Mesenchymal stem cell (in vitro differentiated cells and primary cell): ENCODE measurements at regions not wholly inside any gene's neighbourhood (a gene's known extent, or its start where the extent isn't known, plus 50 kb on each side); places are given as distances from the start of the nearest gene placed in this dataset.

ENCODE experiments used
- DNase-seq: peaks from one replicate; pipeline ENCODE4 v3.0.0-alpha.2; 2013
- H2AFZ ChIP-seq: one replicate; pipeline ENCODE4 v1.6.1; 2013; ENCODE audit warnings: low read depth, mild to moderate bottlenecking, control low read depth, inconsistent platforms, low read length, moderate library complexity
- H2AK5ac ChIP-seq: 2 replicates; pipeline ENCODE4 v1.6.1; 2013; ENCODE audit warnings: low read length, moderate library complexity, mild to moderate bottlenecking, inconsistent platforms; ENCODE audit not compliant: severe bottlenecking
- H2BK120ac ChIP-seq: one replicate; pipeline ENCODE4 v1.6.1; 2013; ENCODE audit warnings: low read depth, mild to moderate bottlenecking, inconsistent platforms, low read length, moderate library complexity
- H2BK12ac ChIP-seq, 2 experiments: one replicate each; pipeline ENCODE4 v1.6.1; 2013; ENCODE audit warnings: inconsistent platforms in 2 of 2, low read length in 2 of 2, mild to moderate bottlenecking in 2 of 2, moderate library complexity in 2 of 2, control low read depth in 1 of 2
- H2BK15ac ChIP-seq: one replicate; pipeline ENCODE4 v1.6.1; 2013; ENCODE audit warnings: mild to moderate bottlenecking, low read depth, inconsistent platforms; ENCODE audit not compliant: poor library complexity, severe bottlenecking
- H2BK5ac ChIP-seq: 2 replicates; pipeline ENCODE4 v1.6.1; 2013; ENCODE audit warnings: low read depth, mild to moderate bottlenecking, low read length, control low read depth, inconsistent platforms; ENCODE audit not compliant: poor library complexity, severe bottlenecking
- H3K14ac ChIP-seq, 2 experiments: one replicate each; pipeline ENCODE4 v1.6.1; 2013; ENCODE audit warnings: inconsistent platforms in 2 of 2, low read length in 2 of 2, control low read depth in 1 of 2, mild to moderate bottlenecking in 1 of 2, moderate library complexity in 1 of 2
- H3K18ac ChIP-seq, 2 experiments: one replicate each; pipeline ENCODE4 v1.6.1; 2013; ENCODE audit warnings: inconsistent platforms in 2 of 2, low read length in 2 of 2, control low read depth in 1 of 2, low read depth in 1 of 2, mild to moderate bottlenecking in 1 of 2
- H3K23ac ChIP-seq, 2 experiments: one replicate each; pipeline ENCODE4 v1.6.1; 2013; ENCODE audit warnings: inconsistent platforms in 2 of 2, low read length in 2 of 2, mild to moderate bottlenecking in 2 of 2, moderate library complexity in 2 of 2, control low read depth in 1 of 2
- H3K27ac ChIP-seq: 2 replicates; pipeline ENCODE4 v1.5.1; 2013; ENCODE audit warnings: mild to moderate bottlenecking, moderate library complexity, low read length, control low read depth, inconsistent platforms; ENCODE audit not compliant: poor library complexity, severe bottlenecking
- H3K27me3 ChIP-seq, 2 experiments: 2 replicates each; pipeline versions ENCODE4 v1.6.1 to v1.7.0; 2013; ENCODE audit warnings: low read length in 2 of 2, mild to moderate bottlenecking in 2 of 2, moderate library complexity in 2 of 2, control low read depth in 1 of 2, inconsistent platforms in 1 of 2; ENCODE audit not compliant: control insufficient read depth in 1 of 2, insufficient read depth in 1 of 2
- H3K36me3 ChIP-seq, 2 experiments: 2 replicates each; pipeline versions ENCODE4 v1.6.1 to v1.7.0; 2013; ENCODE audit warnings: low read length in 2 of 2, control low read depth in 1 of 2, inconsistent platforms in 1 of 2, low read depth in 1 of 2, mild to moderate bottlenecking in 1 of 2; ENCODE audit not compliant: insufficient read depth in 2 of 2, control insufficient read depth in 1 of 2
- H3K4ac ChIP-seq, 2 experiments: one replicate each; pipeline ENCODE4 v1.6.1; 2013; ENCODE audit warnings: inconsistent platforms in 2 of 2, low read length in 2 of 2, mild to moderate bottlenecking in 2 of 2, moderate library complexity in 2 of 2, control low read depth in 1 of 2, low read depth in 1 of 2
- H3K4me1 ChIP-seq: 2 replicates; pipeline ENCODE4 v1.6.1; 2013; ENCODE audit warnings: low read depth, low read length, control low read depth; ENCODE audit not compliant: control insufficient read depth, insufficient read depth
- H3K4me2 ChIP-seq: 2 replicates; pipeline ENCODE4 v1.6.1; 2013; ENCODE audit warnings: low read length, mild to moderate bottlenecking, inconsistent platforms; ENCODE audit not compliant: poor library complexity, severe bottlenecking
- H3K4me3 ChIP-seq, 2 experiments: 2 replicates each; pipeline versions ENCODE4 v1.5.1 to v1.7.0; 2013; ENCODE audit warnings: low read length in 2 of 2, mild to moderate bottlenecking in 2 of 2, control low read depth in 1 of 2, low read depth in 1 of 2; ENCODE audit not compliant: insufficient read depth in 1 of 2
- H3K79me1 ChIP-seq: replicated peaks from 2 replicates; pipeline ENCODE4 v1.6.1; 2013; ENCODE audit warnings: mild to moderate bottlenecking, control low read depth, low read length, inconsistent platforms; ENCODE audit not compliant: poor library complexity, severe bottlenecking
- H3K9ac ChIP-seq: 2 replicates; pipeline ENCODE4 v1.7.0; 2013; ENCODE audit warnings: mild to moderate bottlenecking, low read length, moderate library complexity
- H3K9me3 ChIP-seq: 2 replicates; pipeline ENCODE4 v1.7.0; 2013; ENCODE audit warnings: mild to moderate bottlenecking, low read length; ENCODE audit not compliant: control insufficient read depth
- H4K8ac ChIP-seq: one replicate; pipeline ENCODE4 v1.6.1; 2013; ENCODE audit warnings: inconsistent platforms, mild to moderate bottlenecking, low read length, moderate library complexity
- H4K91ac ChIP-seq: one replicate; pipeline ENCODE4 v1.6.1; 2013; ENCODE audit warnings: mild to moderate bottlenecking, low read length, inconsistent platforms
- WGBS: methylation state at CpG from one replicate; pipeline ENCODE4 v1.1.7; 2013; ENCODE audit warnings: mixed read lengths; 5-methylcytosine and 5-hydroxymethylcytosine counted together

GRCh38 chr3:72232331-72232730 is 447.4 kb upstream of the PROK2 start:
- Histone ChIP-seq H2AK5ac (no peak overlapping the region), H4K91ac (no peak overlapping the region), H2AFZ (no peak overlapping the region), H2BK12ac (no peak overlapping the region), H4K8ac (no peak overlapping the region), H3K14ac (no peak overlapping the region), H2BK5ac (no peak overlapping the region), H3K79me1 (no peaks in the 10 kb centered on the region), H2BK15ac (no peak overlapping the region), H3K27ac (no peak overlapping the region), H3K27me3 (peaks cover 19 to 53% of the 10 kb centered on the region in 2 experiments), H3K18ac (no peak overlapping the region), H3K4ac (no peak overlapping the region), H3K4me1 (no peaks in the 10 kb centered on the region), H3K4me2 (no peak overlapping the region), H3K4me3 (no peak overlapping the region), H3K9ac (no peak overlapping the region), H3K36me3 (no peaks in the 10 kb centered on the region), H2BK120ac (no peak overlapping the region), H3K9me3 (peaks cover 13% of the 10 kb centered on the region), H3K23ac (no peak overlapping the region)
- 92% methylated on average over 4 of the region's 4 CpGs for WGBS
- no peak for DNase-seq

- WGBS = 80% methylated on average over 10 of the region's 10 CpGs
- no peak overlapping the region for H2AK5ac ChIP-seq
- no peak overlapping the region for H2BK120ac ChIP-seq
- H3K4me2 ChIP-seq = no peak overlapping the region
- no peak overlapping the region for H3K4me3 ChIP-seq
- no peaks in the 10 kb centered on the region for H3K79me1 ChIP-seq
- peaks cover 20 to 46% of the 10 kb centered on the region in 2 experiments for H3K27me3 ChIP-seq
- H2BK15ac ChIP-seq = no peak overlapping the region
- H4K91ac ChIP-seq = no peak overlapping the region
- no peak overlapping the region for H2BK5ac ChIP-seq
- H3K36me3 ChIP-seq = no peaks in the 10 kb centered on the region
- no peak overlapping the region for H4K8ac ChIP-seq
- H3K4ac ChIP-seq = no peak overlapping the region
- DNase-seq = no peak
- no peak overlapping the region for H3K23ac ChIP-seq
- H3K9ac ChIP-seq = no peak overlapping the region
- H3K14ac ChIP-seq = no peak overlapping the region
- no peak overlapping the region for H3K27ac ChIP-seq
- H2BK12ac ChIP-seq = no peak overlapping the region
- H3K4me1 ChIP-seq = no peaks in the 10 kb centered on the region
- no peak overlapping the region for H3K18ac ChIP-seq
- H3K9me3 ChIP-seq = peaks cover 21% of the 10 kb centered on the region
- no peak overlapping the region for H2AFZ ChIP-seq
Measured at GRCh38 chr3:72231439-72232196, 446.7 kb upstream of the PROK2 start.

- Histone ChIP-seq H4K8ac (no peak overlapping the region), H2BK12ac (no peak overlapping the region), H2BK15ac (no peak overlapping the region), H2BK120ac (no peak overlapping the region), H3K9me3 (peaks cover 28% of the 10 kb centered on the region), H3K4me3 (no peak overlapping the region), H3K36me3 (no peaks in the 10 kb centered on the region), H3K4ac (no peak overlapping the region), H3K4me1 (no peaks in the 10 kb centered on the region), H3K14ac (no peak overlapping the region), H3K23ac (no peak overlapping the region), H3K27me3 (peaks cover 23 to 39% of the 10 kb centered on the region in 2 experiments), H3K27ac (no peak overlapping the region), H3K79me1 (no peaks in the 10 kb centered on the region), H3K9ac (no peak overlapping the region), H2BK5ac (no peak overlapping the region), H3K18ac (no peak overlapping the region), H2AFZ (no peak overlapping the region), H3K4me2 (no peak overlapping the region), H4K91ac (no peak overlapping the region), H2AK5ac (no peak overlapping the region)
- 38% methylated on average over 1 of the region's 1 CpG for WGBS
- DNase-seq = no peak
Measured at GRCh38 chr3:72230774-72231379, 445.9 kb upstream of the PROK2 start.

- Histone ChIP-seq H3K79me1 (no peaks in the 10 kb centered on the region), H2BK120ac (no peak overlapping the region), H3K23ac (no peak overlapping the region), H2BK5ac (no peak overlapping the region), H4K8ac (no peak overlapping the region), H3K36me3 (no peaks in the 10 kb centered on the region), H3K9ac (no peak overlapping the region), H3K18ac (no peak overlapping the region), H3K27ac (no peak overlapping the region), H4K91ac (no peak overlapping the region), H3K4me1 (no peaks in the 10 kb centered on the region), H2AFZ (no peak overlapping the region), H2BK15ac (no peak overlapping the region), H3K4me2 (no peak overlapping the region), H3K4ac (no peak overlapping the region), H3K4me3 (no peak overlapping the region), H3K14ac (no peak overlapping the region), H2BK12ac (no peak overlapping the region), H2AK5ac (no peak overlapping the region), H3K9me3 (peaks cover 37% of the 10 kb centered on the region), H3K27me3 (peaks cover 23 to 39% of the 10 kb centered on the region in 2 experiments)
- DNase-seq = no peak
- 90% methylated on average over 4 of the region's 4 CpGs for WGBS
Measured at GRCh38 chr3:72229952-72230351, 445.0 kb upstream of the PROK2 start.
